CD4-positive, alpha-beta T cell treated with Interleukin-6 at 100 ng/mL for 8 hours (primary cell): ENCODE measurements at regions not wholly inside any gene's neighbourhood (a gene's known extent, or its start where the extent isn't known, plus 50 kb on each side); places are given as distances from the start of the nearest gene placed in this dataset.

Experiments
- DNase-seq: peaks from one replicate; pipeline ENCODE4 v3.0.0-alpha.2; 2020; ENCODE audit warnings: mixed read lengths, low spot score

- DNase-seq, result no peak
Observed at GRCh38 chr1:39085174-39085573, 59.0 kb downstream of the NDUFS5 start.

- DNase-seq, result no peak
Observed at GRCh38 chr1:39086386-39086785, 60.2 kb downstream of the NDUFS5 start.

- no peak for DNase-seq
Observed at GRCh38 chr1:39086865-39087409, 60.8 kb downstream of the NDUFS5 start.

GRCh38 chr1:39087435-39087834 lies 61.3 kb downstream of the NDUFS5 start:
- DNase-seq, result no peak

GRCh38 chr1:39088658-39089057 lies 62.5 kb downstream of the NDUFS5 start:
- no peak for DNase-seq

- DNase-seq, result no peak
Observed at GRCh38 chr1:39089931-39090521, 63.9 kb downstream of the NDUFS5 start.

- no peak for DNase-seq
Observed at GRCh38 chr1:39090757-39091380, 64.7 kb downstream of the NDUFS5 start.

GRCh38 chr1:39091845-39092645 lies 65.9 kb downstream of the NDUFS5 start:
- DNase-seq, result peak; percentile 46

GRCh38 chr1:39094685-39095084 lies 68.5 kb downstream of the NDUFS5 start:
- no peak for DNase-seq

- DNase-seq, result peak; percentile 76
Observed at GRCh38 chr1:39098546-39099250, 72.5 kb downstream of the NDUFS5 start.

- peak; percentile 56 for DNase-seq
Observed at GRCh38 chr1:39102537-39103327, 76.6 kb downstream of the NDUFS5 start.

- no peak for DNase-seq
Observed at GRCh38 chr1:39103328-39104157, 77.4 kb downstream of the NDUFS5 start.

GRCh38 chr1:39104158-39105060 lies 78.3 kb downstream of the NDUFS5 start:
- DNase-seq, result no peak

GRCh38 chr1:39105061-39105840 lies 79.1 kb downstream of the NDUFS5 start:
- DNase-seq, result peak; percentile 48

- DNase-seq, result peak; percentile 12
Observed at GRCh38 chr1:39105841-39106765, 80.0 kb downstream of the NDUFS5 start.

GRCh38 chr1:39106801-39107327 lies 80.7 kb downstream of the NDUFS5 start:
- DNase-seq, result no peak
